ENCODE measurements at regions not wholly inside any gene's neighbourhood (a gene's known extent, or its start where the extent isn't known, plus 50 kb on each side); places are given as distances from the start of the nearest gene placed in this dataset.

DNA sequence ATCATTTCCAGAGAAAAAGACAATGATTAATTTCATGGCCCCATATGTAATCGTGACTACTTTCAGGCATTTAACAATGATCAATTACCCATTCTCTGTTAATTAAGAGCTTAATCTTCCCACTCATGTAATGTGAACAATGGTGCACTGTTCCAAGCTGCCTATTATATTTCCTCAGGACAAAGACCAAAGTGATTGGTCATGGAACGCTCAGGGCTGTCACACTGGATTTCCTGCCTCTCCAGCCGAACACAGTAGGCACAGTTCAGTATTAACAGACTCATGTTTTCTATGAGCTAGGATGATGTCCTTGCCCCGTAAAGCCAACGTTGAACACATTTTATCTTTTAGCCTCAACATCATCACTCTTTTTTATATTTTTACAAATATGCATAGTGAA, 142.7 kb upstream of the FZD8 start:
- TF ChIP-seq, protein P1, sequence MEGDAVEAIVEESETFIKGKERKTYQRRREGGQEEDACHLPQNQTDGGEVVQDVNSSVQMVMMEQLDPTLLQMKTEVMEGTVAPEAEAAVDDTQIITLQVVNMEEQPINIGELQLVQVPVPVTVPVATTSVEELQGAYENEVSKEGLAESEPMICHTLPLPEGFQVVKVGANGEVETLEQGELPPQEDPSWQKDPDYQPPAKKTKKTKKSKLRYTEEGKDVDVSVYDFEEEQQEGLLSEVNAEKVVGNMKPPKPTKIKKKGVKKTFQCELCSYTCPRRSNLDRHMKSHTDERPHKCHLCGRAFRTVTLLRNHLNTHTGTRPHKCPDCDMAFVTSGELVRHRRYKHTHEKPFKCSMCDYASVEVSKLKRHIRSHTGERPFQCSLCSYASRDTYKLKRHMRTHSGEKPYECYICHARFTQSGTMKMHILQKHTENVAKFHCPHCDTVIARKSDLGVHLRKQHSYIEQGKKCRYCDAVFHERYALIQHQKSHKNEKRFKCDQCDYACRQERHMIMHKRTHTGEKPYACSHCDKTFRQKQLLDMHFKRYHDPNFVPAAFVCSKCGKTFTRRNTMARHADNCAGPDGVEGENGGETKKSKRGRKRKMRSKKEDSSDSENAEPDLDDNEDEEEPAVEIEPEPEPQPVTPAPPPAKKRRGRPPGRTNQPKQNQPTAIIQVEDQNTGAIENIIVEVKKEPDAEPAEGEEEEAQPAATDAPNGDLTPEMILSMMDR (IDR thresholded peaks at IDR 0.05; ENCODE audit: low read depth, low read length), result no peak
- TF ChIP-seq, protein P2, sequence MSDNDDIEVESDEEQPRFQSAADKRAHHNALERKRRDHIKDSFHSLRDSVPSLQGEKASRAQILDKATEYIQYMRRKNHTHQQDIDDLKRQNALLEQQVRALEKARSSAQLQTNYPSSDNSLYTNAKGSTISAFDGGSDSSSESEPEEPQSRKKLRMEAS (IDR thresholded peaks at IDR 0.05; ENCODE audit: low read depth, low read length), result no peak
